HFF-Myc (cell line): ENCODE measurements at regions not wholly inside any gene's neighbourhood (a gene's known extent, or its start where the extent isn't known, plus 50 kb on each side); places are given as distances from the start of the nearest gene placed in this dataset.

Experiments
- DNase-seq: peaks from one replicate; pipeline ENCODE4 v3.0.0-alpha.2; 2011; ENCODE audit warnings: low read depth; ENCODE audit errors: extremely low read depth
- H3K4me3 ChIP-seq: replicated peaks from 2 replicates; pipeline ENCODE4 v1.5.1; 2011; ENCODE audit warnings: low read depth, mild to moderate bottlenecking, control low read depth, low read length
- TF ChIP-seq, protein P1 (sequence below): IDR thresholded peaks from 2 replicates; pipeline ENCODE4 v1.5.1; 2012; ENCODE audit warnings: mild to moderate bottlenecking, low read depth, low read length, control low read depth; ENCODE audit errors: missing control alignments

DNA sequence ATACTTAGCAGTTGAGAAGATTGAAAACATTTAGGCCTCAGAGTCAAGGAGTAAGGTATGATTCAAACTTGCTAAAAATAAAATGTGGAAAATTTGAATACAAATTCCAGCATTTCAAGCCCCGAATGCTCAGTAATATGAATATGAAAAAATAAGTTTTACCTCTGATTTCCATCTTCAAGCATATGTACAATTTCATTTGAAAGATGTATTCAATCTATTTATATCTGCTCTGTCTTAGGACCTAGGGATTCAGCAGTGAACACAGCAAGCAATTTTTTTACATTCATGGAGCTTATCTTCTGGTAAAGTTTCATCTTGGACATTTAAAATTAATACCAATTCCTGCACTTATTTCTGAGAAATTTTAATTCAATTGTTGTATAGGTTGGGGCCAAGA lies 262.7 kb upstream of the FOXQ1 start:
- no peak for DNase-seq
- H3K4me3 ChIP-seq, result no peak overlapping the region
- TF ChIP-seq, protein P1, sequence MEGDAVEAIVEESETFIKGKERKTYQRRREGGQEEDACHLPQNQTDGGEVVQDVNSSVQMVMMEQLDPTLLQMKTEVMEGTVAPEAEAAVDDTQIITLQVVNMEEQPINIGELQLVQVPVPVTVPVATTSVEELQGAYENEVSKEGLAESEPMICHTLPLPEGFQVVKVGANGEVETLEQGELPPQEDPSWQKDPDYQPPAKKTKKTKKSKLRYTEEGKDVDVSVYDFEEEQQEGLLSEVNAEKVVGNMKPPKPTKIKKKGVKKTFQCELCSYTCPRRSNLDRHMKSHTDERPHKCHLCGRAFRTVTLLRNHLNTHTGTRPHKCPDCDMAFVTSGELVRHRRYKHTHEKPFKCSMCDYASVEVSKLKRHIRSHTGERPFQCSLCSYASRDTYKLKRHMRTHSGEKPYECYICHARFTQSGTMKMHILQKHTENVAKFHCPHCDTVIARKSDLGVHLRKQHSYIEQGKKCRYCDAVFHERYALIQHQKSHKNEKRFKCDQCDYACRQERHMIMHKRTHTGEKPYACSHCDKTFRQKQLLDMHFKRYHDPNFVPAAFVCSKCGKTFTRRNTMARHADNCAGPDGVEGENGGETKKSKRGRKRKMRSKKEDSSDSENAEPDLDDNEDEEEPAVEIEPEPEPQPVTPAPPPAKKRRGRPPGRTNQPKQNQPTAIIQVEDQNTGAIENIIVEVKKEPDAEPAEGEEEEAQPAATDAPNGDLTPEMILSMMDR, result no peak

DNA sequence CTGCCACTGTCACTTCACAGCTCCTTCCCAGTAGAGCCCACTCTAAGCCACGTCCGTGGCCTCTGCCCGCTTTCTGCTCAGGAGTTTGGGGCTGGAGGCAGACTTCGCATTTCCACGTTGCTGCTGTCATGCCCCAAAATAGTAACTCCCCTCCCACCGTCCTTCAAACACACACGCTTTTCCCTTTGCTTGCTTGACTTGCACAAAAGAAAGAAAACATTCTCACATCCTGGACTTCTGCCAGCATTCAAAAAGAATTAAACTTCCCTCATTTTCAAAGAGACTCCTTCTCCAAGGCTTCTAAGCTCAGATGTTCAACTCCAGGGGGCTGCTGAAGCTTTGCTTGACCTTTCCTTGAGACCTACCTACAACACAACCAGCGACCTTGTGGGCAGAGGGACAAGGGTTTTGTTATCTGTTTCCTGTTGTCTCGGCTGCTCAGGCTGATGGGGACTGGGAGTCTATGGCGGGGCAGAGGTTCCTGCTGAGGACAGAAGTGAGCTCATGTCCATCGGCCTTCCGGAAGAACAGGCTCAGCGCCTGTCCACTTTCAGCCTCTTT lies 263.8 kb upstream of the FOXQ1 start:
- no peak overlapping the region for H3K4me3 ChIP-seq
- DNase-seq, result no peak
- TF ChIP-seq, protein P1, result no peak

DNA sequence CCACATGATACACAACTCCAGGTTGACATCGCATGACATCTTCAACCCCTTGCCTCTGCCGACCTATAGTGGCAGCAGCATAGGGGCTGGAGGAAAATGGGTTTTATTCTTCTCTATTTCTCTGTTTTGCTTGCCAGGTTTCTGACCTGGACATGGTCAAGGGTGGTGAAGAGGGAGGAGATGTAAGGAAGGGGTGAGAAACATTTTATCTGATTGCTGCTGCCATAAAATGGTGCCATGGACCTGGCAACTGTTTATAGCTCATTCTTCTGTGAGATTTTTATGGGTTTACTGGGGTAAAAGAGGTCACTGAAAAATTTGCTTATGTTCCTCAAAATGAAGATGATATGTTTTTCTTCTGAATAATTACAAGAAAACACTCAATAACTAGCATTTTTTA lies 266.7 kb upstream of the FOXQ1 start:
- H3K4me3 ChIP-seq, result no peak overlapping the region
- TF ChIP-seq, protein P1, result no peak
- DNase-seq, result no peak

DNA sequence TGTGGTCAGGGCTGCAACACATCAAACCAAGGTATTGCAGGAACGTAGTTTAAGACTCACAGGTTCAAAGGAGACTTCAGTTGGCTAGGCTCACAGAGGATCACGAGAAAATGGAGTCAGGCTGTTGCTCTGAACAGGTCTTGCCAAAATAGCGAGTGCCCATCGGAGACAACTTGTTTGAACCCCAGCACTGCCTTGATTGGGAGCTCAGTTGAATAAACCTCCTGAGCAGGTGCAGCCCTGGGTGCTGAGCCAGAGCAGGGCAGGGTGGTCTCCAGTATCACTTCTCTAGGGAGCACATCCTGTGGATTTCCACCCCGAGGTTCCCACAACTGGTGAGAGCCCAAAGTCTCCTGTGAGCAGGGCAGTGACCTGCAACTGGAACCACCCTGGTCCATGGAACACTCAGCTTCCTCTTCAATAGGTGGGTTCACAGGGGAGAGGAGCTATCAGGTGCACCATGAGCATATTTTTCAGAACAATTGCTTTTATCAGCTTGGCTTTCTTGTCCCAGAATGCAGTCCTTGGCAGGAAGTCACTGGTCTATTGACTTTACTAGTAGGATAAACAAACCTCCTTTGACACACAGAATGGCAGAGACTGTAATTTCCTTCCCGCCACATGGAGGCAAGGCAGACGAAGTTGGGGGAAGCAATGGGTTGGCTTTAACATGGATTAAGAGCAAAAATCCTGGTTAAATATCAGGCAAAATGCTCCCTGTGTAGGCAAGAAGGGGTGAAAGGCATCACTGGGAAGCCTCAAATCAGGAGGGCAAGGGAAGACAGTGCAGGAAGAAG lies 267.7 kb upstream of the FOXQ1 start:
- H3K4me3 ChIP-seq, result no peak overlapping the region
- TF ChIP-seq, protein P1, result no peak
- DNase-seq, result no peak

DNA sequence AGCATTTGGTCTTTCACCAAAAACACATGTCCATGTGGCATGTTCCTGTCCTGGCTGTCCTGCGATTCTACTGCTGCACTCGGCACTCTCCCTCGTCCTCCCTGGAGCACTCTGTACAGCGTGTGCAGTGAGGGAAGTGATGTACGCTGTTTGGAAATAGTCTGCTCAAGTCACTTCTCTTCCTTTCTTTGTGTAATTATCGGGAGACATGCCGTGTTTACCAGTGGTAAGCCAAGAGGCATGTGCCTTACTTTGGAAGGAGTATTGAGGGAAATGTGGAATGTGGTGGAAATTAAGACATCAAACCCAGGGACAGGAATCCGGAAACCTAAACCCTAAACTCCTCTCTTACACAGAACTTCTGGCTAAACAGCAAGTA lies 268.5 kb upstream of the FOXQ1 start:
- H3K4me3 ChIP-seq, result no peak overlapping the region
- no peak for DNase-seq
- TF ChIP-seq, protein P1, result no peak

DNA sequence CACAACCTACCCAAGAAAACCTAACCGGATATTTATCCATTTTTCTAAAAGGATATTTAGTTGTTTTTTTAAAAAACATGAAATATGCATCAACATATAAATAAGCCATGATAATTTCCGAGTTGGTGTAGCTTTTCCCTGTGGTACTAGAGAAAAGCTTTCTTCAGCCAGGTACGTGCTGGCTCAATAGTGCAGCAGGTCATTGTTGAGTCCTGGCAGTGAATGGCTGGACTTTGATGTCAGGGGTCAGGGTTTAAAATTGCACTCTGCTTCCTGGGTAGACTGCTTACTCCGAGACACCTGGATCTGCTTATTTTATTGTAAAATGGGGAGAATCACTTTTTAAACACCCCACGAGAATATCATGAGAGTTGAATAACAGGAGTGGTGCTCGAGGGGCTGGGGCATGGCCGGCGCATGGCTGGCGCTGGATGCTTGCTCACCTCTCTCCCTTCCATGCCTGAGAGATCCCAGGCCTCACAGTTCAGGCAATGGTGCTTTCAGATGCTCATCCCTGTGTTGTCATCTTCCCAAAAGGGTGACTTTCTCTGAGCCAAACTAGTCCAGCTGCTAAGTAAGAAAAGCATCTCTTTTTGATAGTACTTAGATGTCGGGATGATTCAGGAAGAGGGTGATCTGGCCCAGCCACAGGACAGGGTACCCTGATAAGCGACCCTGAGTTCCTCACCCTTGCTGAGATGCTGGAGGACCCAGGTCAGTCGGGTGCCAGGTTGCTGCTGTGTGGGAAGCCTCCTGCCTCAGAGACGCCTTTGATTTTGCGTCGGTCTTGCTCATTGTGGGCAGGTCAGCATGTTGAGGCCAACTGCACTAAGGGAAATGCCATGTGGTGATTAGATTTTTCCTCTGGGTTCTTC lies 269.1 kb upstream of the FOXQ1 start:
- H3K4me3 ChIP-seq, result no peak overlapping the region
- TF ChIP-seq, protein P1, result no peak
- DNase-seq, result no peak
